SU-DHL-6 (cell line): ENCODE measurements at regions not wholly inside any gene's neighbourhood (a gene's known extent, or its start where the extent isn't known, plus 50 kb on each side); places are given as distances from the start of the nearest gene placed in this dataset.

Experiments used
- H2AFZ ChIP-seq: fragments of 200-600 bp; sonication (generic); 2 replicates; pipeline ENCODE4 v1.6.1; 2014; ENCODE audit warnings: low read depth, mild to moderate bottlenecking, moderate library complexity, mixed read lengths, antibody characterized with exemption, low read length; ENCODE audit not compliant: severe bottlenecking
- H3F3A ChIP-seq: fragments of 200-600 bp; shearing (Covaris generic); 2 replicates; pipeline ENCODE4 v1.6.0; 2016; ENCODE audit warnings: antibody characterized with exemption, mild to moderate bottlenecking; ENCODE audit not compliant: insufficient read depth
- H3K27ac ChIP-seq: fragments of 200-600 bp; sonication (generic); 2 replicates; pipeline ENCODE4 v1.5.1; 2016; ENCODE audit warnings: low read depth, mild to moderate bottlenecking, low read length, moderate library complexity, mixed read lengths
- H3K27me3 ChIP-seq: fragments of 200-600 bp; sonication (generic), shearing (Covaris generic); 2 replicates; pipeline ENCODE4 v1.6.0; 2014; ENCODE audit warnings: mild to moderate bottlenecking, low read length
- H3K36me3 ChIP-seq: fragments of 200-600 bp; sonication (generic); 2 replicates; pipeline ENCODE4 v1.6.1; 2014; ENCODE audit warnings: mild to moderate bottlenecking, low read length, mixed read lengths
- H3K4me2 ChIP-seq: fragments of 300-600, 200-600 bp; shearing (Covaris generic), sonication (generic); 2 replicates; pipeline ENCODE4 v1.6.0; 2014; ENCODE audit warnings: low read length, low read depth, mild to moderate bottlenecking; ENCODE audit not compliant: poor library complexity, severe bottlenecking
- H3K4me3 ChIP-seq: fragments of 200-600 bp; sonication (generic); 2 replicates; pipeline ENCODE4 v1.5.1; 2014; ENCODE audit warnings: antibody characterized with exemption, low read length, mild to moderate bottlenecking, mixed read lengths; ENCODE audit not compliant: insufficient read depth, poor library complexity, severe bottlenecking
- H3K79me2 ChIP-seq: fragments of 200-600 bp; sonication (generic); 2 replicates; pipeline ENCODE4 v1.6.1; 2014; ENCODE audit warnings: mild to moderate bottlenecking, low read length, moderate library complexity; ENCODE audit not compliant: insufficient read depth
- H3K9ac ChIP-seq: fragments of 200-600 bp; sonication (generic); 2 replicates; pipeline ENCODE4 v1.7.0; 2014; ENCODE audit warnings: mild to moderate bottlenecking, low read length
- H3K9me2 ChIP-seq: fragments of 200-600 bp; sonication (generic); replicated peaks from 2 replicates; pipeline ENCODE4 v1.6.1; 2014; ENCODE audit warnings: low read length; ENCODE audit not compliant: insufficient read depth
- H3K9me3 ChIP-seq: fragments of 200-600 bp; sonication (generic); 2 replicates; pipeline ENCODE4 v1.6.1; 2014; ENCODE audit warnings: low read length, mixed read lengths; ENCODE audit not compliant: insufficient read depth
- H4K20me1 ChIP-seq: fragments of 200-600 bp; sonication (generic); 2 replicates; pipeline ENCODE4 v1.6.1; 2014; ENCODE audit warnings: low read depth, mild to moderate bottlenecking, antibody characterized with exemption, low read length, moderate library complexity, mixed read lengths
- EZH2phosphoT487 ChIP-seq: fragments of 200-600 bp; sonication (generic), shearing (Covaris generic); conservative IDR thresholded peaks from 2 replicates; pipeline ENCODE4 v1.6.1; 2018; ENCODE audit warnings: mild to moderate bottlenecking, antibody characterized with exemption, low read length, moderate library complexity, mixed read lengths
- TF ChIP-seq, protein P1 (sequence below): fragments of 200-600 bp; sonication (generic); IDR thresholded peaks from one replicate; pipeline ENCODE4 v1.5.1; 2017; ENCODE audit warnings: antibody characterized with exemption, mild to moderate bottlenecking, low read length, moderate library complexity; ENCODE audit not compliant: insufficient read depth, poor library complexity, severe bottlenecking

DNA sequence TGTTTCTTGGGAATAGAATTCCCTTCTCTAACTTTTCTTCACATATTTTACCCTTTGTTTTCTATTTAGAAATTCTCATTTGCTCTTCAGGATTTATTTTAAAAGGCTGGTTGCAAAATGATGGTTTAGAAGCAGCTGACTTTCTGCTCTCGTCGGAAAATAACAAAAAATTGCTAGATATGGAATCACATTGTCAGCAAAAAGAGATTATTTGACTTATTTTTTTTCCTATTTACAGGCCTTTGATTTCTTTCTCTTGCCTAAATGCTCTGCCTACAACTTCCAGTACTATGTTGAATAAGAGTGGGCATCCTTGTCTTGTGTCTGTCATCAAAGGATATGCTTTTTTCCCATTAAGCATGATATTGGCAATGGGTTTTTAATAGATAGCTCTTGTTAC is 1619.1 kb upstream of the ACO1 start:
- no peaks in the 10 kb centered on the region for H3K9me3 ChIP-seq
- no peak overlapping the region for H3K4me2 ChIP-seq
- no peaks in the 10 kb centered on the region for H3K79me2 ChIP-seq
- H3K27me3 ChIP-seq: no peaks in the 10 kb centered on the region
- no peaks in the 10 kb centered on the region for H3K36me3 ChIP-seq
- H3K9me2 ChIP-seq: no peaks in the 10 kb centered on the region
- H4K20me1 ChIP-seq: no peaks in the 10 kb centered on the region
- no peak overlapping the region for H2AFZ ChIP-seq
- H3K4me3 ChIP-seq: no peak overlapping the region
- TF ChIP-seq EZH2phosphoT487: no peak
- TF ChIP-seq, protein P1, sequence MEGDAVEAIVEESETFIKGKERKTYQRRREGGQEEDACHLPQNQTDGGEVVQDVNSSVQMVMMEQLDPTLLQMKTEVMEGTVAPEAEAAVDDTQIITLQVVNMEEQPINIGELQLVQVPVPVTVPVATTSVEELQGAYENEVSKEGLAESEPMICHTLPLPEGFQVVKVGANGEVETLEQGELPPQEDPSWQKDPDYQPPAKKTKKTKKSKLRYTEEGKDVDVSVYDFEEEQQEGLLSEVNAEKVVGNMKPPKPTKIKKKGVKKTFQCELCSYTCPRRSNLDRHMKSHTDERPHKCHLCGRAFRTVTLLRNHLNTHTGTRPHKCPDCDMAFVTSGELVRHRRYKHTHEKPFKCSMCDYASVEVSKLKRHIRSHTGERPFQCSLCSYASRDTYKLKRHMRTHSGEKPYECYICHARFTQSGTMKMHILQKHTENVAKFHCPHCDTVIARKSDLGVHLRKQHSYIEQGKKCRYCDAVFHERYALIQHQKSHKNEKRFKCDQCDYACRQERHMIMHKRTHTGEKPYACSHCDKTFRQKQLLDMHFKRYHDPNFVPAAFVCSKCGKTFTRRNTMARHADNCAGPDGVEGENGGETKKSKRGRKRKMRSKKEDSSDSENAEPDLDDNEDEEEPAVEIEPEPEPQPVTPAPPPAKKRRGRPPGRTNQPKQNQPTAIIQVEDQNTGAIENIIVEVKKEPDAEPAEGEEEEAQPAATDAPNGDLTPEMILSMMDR: no peak
- H3K27ac ChIP-seq: no peak overlapping the region
- no peak overlapping the region for H3K9ac ChIP-seq
- no peaks in the 10 kb centered on the region for H3F3A ChIP-seq

DNA sequence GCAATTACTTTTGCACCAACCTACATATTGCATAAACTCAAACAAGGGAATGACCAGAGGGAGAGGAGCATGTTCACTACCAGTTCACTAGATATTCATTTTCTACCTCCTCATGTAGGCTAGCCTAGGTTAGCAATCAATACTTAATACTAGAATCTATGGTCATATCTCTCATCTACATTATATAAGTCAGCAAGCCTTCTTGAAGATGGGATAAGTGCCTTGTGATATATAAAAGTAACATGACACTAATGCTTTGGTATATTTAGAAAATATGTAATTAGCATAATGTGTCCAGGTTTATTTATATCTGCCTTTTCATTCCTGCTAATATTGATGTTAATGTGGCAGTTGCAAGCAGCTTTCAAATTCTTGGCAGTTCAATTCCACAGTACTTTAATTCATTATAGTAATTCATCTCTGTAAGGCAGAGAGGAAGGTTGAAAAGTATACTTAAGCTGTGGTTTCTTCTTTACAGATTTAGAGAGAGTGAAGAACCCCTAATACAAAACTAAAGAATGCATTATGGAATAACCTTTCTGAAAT is 1613.2 kb upstream of the ACO1 start:
- H3K9me3 ChIP-seq: no peaks in the 10 kb centered on the region
- TF ChIP-seq, protein P1: no peak
- no peak for TF ChIP-seq EZH2phosphoT487
- no peak overlapping the region for H3K9ac ChIP-seq
- H3K9me2 ChIP-seq: no peaks in the 10 kb centered on the region
- H2AFZ ChIP-seq: no peak overlapping the region
- H3F3A ChIP-seq: no peaks in the 10 kb centered on the region
- H3K4me3 ChIP-seq: no peak overlapping the region
- H3K79me2 ChIP-seq: no peaks in the 10 kb centered on the region
- H3K27me3 ChIP-seq: no peaks in the 10 kb centered on the region
- no peak overlapping the region for H3K4me2 ChIP-seq
- no peaks in the 10 kb centered on the region for H4K20me1 ChIP-seq
- no peaks in the 10 kb centered on the region for H3K36me3 ChIP-seq
- H3K27ac ChIP-seq: no peak overlapping the region

DNA sequence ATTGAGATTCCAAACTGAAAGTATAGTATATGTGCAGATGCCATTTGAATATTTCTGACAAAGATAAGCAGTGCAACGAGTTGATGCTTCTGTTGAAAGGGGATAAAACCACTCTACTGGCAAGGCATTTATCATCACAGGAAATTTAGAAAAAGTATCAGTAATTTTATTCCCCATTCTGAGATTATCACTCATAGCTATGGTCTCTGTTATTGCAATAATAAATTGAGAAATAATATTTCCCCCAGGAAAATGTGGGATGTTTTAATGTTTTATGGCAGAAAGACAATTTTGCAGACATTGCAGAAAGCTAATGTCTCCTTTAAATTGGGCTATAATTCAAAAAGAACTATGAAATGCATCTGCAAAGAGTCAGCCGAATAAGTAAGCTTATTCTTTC is 1612.7 kb upstream of the ACO1 start:
- H4K20me1 ChIP-seq: no peaks in the 10 kb centered on the region
- no peak for TF ChIP-seq EZH2phosphoT487
- TF ChIP-seq, protein P1: no peak
- H3K27ac ChIP-seq: no peak overlapping the region
- H3K9me3 ChIP-seq: no peaks in the 10 kb centered on the region
- no peaks in the 10 kb centered on the region for H3F3A ChIP-seq
- no peak overlapping the region for H2AFZ ChIP-seq
- H3K4me2 ChIP-seq: no peak overlapping the region
- H3K4me3 ChIP-seq: no peak overlapping the region
- H3K79me2 ChIP-seq: no peaks in the 10 kb centered on the region
- no peak overlapping the region for H3K9ac ChIP-seq
- no peaks in the 10 kb centered on the region for H3K27me3 ChIP-seq
- no peaks in the 10 kb centered on the region for H3K36me3 ChIP-seq
- H3K9me2 ChIP-seq: no peaks in the 10 kb centered on the region
